K562 (cell line): ENCODE measurements at regions not wholly inside any gene's neighbourhood (a gene's known extent, or its start where the extent isn't known, plus 50 kb on each side); places are given as distances from the start of the nearest gene placed in this dataset.

Experiments used
- CBFA2T3 ChIP-seq: fragments of 450-650 bp; IDR thresholded peaks from 2 replicates; pipeline ENCODE4 v1.6.1; 2017
- FOXJ2 ChIP-seq: fragments of 200-800 bp; sonication (Bioruptor generic); IDR thresholded peaks from 2 replicates; pipeline ENCODE4 v1.6.1; 2016; ENCODE audit warnings: missing genetic modification characterization, missing compliant biosample characterization
- FOXJ3 ChIP-seq: sonication (generic); formaldehyde crosslinking; IDR thresholded peaks from 2 replicates; pipeline ENCODE4 v1.4.0; 2020; ENCODE audit warnings: mild to moderate bottlenecking, missing genetic modification reagents
- MIER1 ChIP-seq: fragments of 450-650 bp; IDR thresholded peaks from 2 replicates; pipeline ENCODE4 v1.6.1; 2016; ENCODE audit warnings: antibody characterized with exemption, mild to moderate bottlenecking, low read depth
- RAD21 ChIP-seq, 2 experiments: fragments of 250-450 bp in 1 of 2; fragments of 450-650 bp in 1 of 2; sonication (Bioruptor Pico) in 1 of 2; formaldehyde crosslinking in 1 of 2; IDR thresholded peaks in 1 of 2; conservative IDR thresholded peaks in 1 of 2; 2 replicates each; pipeline versions ENCODE4 v1.4.0 to v1.8.0; 2020 to 2022; ENCODE audit warnings: mild to moderate bottlenecking in 2 of 2, moderate library complexity in 1 of 2
- RAD51 ChIP-seq: fragments of 450-650 bp; IDR thresholded peaks from 2 replicates; pipeline ENCODE4 v1.7.1; 2016; ENCODE audit warnings: low read depth, mild to moderate bottlenecking, borderline replicate concordance
- RBM15 ChIP-seq: fragments of 200-400 bp; formaldehyde crosslinking; IDR thresholded peaks from 2 replicates; pipeline ENCODE4 v1.6.1; 2018; ENCODE audit warnings: mild to moderate bottlenecking, low read length, moderate library complexity; ENCODE audit not compliant: insufficient read depth
- SMC3 ChIP-seq: conservative IDR thresholded peaks from 2 replicates; pipeline ENCODE4 v1.6.1; 2011; ENCODE audit warnings: low read depth, low read length, improper control_type of control experiment; ENCODE audit not compliant: insufficient read depth
- TCF7L2 ChIP-seq: fragments of 150-350 bp; IDR thresholded peaks from 2 replicates; pipeline ENCODE4 v1.6.1; 2016; ENCODE audit warnings: low read depth, mild to moderate bottlenecking, low read length, moderate library complexity
- ZBTB17 ChIP-seq: fragments of 450-650 bp; formaldehyde crosslinking; IDR thresholded peaks from 2 replicates; pipeline ENCODE4 v1.4.0; 2020; ENCODE audit warnings: mild to moderate bottlenecking
- ZNF165 ChIP-seq: fragments of 250-450 bp; sonication (Bioruptor Pico); IDR thresholded peaks from 2 replicates; pipeline ENCODE4 v1.4.0; 2020; ENCODE audit warnings: borderline replicate concordance
- ZNF232 ChIP-seq: sonication (generic); formaldehyde crosslinking; IDR thresholded peaks from 2 replicates; pipeline ENCODE4 v1.8.0; 2022; ENCODE audit warnings: mild to moderate bottlenecking, missing genetic modification reagents
- ZNF445 ChIP-seq: fragments of 250-450 bp; sonication (Bioruptor Pico); IDR thresholded peaks from 2 replicates; pipeline ENCODE4 v1.4.0; 2020; ENCODE audit warnings: low read depth, mild to moderate bottlenecking, moderate library complexity
- TF ChIP-seq, protein P1 (sequence below): fragments of 450-650 bp; IDR thresholded peaks from 2 replicates; pipeline ENCODE4 v1.7.1; 2018; ENCODE audit warnings: mild to moderate bottlenecking, low read depth; ENCODE audit not compliant: partially characterized antibody
- TF ChIP-seq, protein P2 (sequence below): fragments of 450-650 bp; formaldehyde crosslinking; IDR thresholded peaks from 2 replicates; pipeline ENCODE4 v1.4.0; 2022; ENCODE audit warnings: missing genetic modification characterization
- TF ChIP-seq, protein P3 (sequence below): fragments of 450-650 bp; conservative IDR thresholded peaks from 2 replicates; pipeline ENCODE4 v1.6.1; 2016; ENCODE audit warnings: missing genetic modification characterization, low read depth, mild to moderate bottlenecking, missing compliant biosample characterization, moderate library complexity
- TF ChIP-seq, protein P4 (sequence below), 3 experiments: IDR thresholded peaks in 2 of 3; conservative IDR thresholded peaks in 1 of 3; 2 replicates each; pipeline ENCODE4 v1.5.1; 2011 to 2012; ENCODE audit warnings: low read length in 3 of 3, mild to moderate bottlenecking in 3 of 3, control low read depth in 2 of 3, improper control_type of control experiment in 1 of 3, inconsistent platforms in 1 of 3, low read depth in 1 of 3, mixed read lengths in 1 of 3, moderate library complexity in 1 of 3; ENCODE audit not compliant: insufficient read depth in 2 of 3

GRCh38 chr5:102681403-102681983, 73.6 kb upstream of the PAM start (continued):
- TF ChIP-seq, protein P1, sequence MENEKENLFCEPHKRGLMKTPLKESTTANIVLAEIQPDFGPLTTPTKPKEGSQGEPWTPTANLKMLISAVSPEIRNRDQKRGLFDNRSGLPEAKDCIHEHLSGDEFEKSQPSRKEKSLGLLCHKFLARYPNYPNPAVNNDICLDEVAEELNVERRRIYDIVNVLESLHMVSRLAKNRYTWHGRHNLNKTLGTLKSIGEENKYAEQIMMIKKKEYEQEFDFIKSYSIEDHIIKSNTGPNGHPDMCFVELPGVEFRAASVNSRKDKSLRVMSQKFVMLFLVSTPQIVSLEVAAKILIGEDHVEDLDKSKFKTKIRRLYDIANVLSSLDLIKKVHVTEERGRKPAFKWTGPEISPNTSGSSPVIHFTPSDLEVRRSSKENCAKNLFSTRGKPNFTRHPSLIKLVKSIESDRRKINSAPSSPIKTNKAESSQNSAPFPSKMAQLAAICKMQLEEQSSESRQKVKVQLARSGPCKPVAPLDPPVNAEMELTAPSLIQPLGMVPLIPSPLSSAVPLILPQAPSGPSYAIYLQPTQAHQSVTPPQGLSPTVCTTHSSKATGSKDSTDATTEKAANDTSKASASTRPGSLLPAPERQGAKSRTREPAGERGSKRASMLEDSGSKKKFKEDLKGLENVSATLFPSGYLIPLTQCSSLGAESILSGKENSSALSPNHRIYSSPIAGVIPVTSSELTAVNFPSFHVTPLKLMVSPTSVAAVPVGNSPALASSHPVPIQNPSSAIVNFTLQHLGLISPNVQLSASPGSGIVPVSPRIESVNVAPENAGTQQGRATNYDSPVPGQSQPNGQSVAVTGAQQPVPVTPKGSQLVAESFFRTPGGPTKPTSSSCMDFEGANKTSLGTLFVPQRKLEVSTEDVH: no peak
- TF ChIP-seq FOXJ3 (CRISPR knock-in tag) (no peak), SMC3 (0 out of 2 replicates have a peak, but pooled peaks have one; percentile 25), RBM15 (no peak), ZNF165 (no peak), MIER1 (no peak), ZNF232 (CRISPR knock-in tag) (no peak), ZBTB17 (CRISPR knock-in tag) (no peak), FOXJ2 (no peak), ZNF445 (CRISPR knock-in tag) (no peak), CBFA2T3 (no peak), RAD21 (CRISPR knock-in tag; conservative IDR thresholded peaks at IDR 0.05 in 1 of 2, IDR thresholded peaks at IDR 0.05 in 1 of 2) (peak; percentile 63 to 72), TCF7L2 (no peak), RAD51 (no peak)
- TF ChIP-seq, protein P2, sequence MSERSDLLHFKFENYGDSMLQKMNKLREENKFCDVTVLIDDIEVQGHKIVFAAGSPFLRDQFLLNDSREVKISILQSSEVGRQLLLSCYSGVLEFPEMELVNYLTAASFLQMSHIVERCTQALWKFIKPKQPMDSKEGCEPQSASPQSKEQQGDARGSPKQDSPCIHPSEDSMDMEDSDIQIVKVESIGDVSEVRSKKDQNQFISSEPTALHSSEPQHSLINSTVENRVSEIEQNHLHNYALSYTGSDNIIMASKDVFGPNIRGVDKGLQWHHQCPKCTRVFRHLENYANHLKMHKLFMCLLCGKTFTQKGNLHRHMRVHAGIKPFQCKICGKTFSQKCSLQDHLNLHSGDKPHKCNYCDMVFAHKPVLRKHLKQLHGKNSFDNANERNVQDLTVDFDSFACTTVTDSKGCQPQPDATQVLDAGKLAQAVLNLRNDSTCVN (CRISPR knock-in tag): no peak
- TF ChIP-seq, protein P3, sequence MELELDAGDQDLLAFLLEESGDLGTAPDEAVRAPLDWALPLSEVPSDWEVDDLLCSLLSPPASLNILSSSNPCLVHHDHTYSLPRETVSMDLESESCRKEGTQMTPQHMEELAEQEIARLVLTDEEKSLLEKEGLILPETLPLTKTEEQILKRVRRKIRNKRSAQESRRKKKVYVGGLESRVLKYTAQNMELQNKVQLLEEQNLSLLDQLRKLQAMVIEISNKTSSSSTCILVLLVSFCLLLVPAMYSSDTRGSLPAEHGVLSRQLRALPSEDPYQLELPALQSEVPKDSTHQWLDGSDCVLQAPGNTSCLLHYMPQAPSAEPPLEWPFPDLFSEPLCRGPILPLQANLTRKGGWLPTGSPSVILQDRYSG (tag): no peak
- TF ChIP-seq, protein P4, sequence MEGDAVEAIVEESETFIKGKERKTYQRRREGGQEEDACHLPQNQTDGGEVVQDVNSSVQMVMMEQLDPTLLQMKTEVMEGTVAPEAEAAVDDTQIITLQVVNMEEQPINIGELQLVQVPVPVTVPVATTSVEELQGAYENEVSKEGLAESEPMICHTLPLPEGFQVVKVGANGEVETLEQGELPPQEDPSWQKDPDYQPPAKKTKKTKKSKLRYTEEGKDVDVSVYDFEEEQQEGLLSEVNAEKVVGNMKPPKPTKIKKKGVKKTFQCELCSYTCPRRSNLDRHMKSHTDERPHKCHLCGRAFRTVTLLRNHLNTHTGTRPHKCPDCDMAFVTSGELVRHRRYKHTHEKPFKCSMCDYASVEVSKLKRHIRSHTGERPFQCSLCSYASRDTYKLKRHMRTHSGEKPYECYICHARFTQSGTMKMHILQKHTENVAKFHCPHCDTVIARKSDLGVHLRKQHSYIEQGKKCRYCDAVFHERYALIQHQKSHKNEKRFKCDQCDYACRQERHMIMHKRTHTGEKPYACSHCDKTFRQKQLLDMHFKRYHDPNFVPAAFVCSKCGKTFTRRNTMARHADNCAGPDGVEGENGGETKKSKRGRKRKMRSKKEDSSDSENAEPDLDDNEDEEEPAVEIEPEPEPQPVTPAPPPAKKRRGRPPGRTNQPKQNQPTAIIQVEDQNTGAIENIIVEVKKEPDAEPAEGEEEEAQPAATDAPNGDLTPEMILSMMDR (IDR thresholded peaks at IDR 0.05 in 2 of 3, conservative IDR thresholded peaks at IDR 0.05 in 1 of 3; ENCODE audit: insufficient read depth in 2 of 3, low read depth in 1 of 3, low read length in 3 of 3): peak; percentile 61 to 74 (median 72)
- TF ChIP-seq, all 486 proteins: peak for 5
